Stimulated activated CD8-positive, alpha-beta memory T cell treated with anti-CD3 and anti-CD28 coated beads, Interleukin-12 subunit alpha, Interleukin-12 subunit beta, amount 100 ng/mL, for 1 hour (primary cell): ENCODE measurements at regions not wholly inside any gene's neighbourhood (a gene's known extent, or its start where the extent isn't known, plus 50 kb on each side); places are given as distances from the start of the nearest gene placed in this dataset.

ENCODE experiments used
- DNase-seq: peaks from one replicate; pipeline ENCODE4 v3.0.0-alpha.2; 2020; ENCODE audit warnings: low read depth

GRCh38 chr6:138607478-138608433 is 108.5 kb upstream of the NHSL1 start:
- DNase-seq = no peak

- DNase-seq = no peak
Measured at GRCh38 chr6:138608896-138609295, 109.6 kb upstream of the NHSL1 start.

- DNase-seq = no peak
Measured at GRCh38 chr6:138609801-138610430, 110.6 kb upstream of the NHSL1 start.

- no peak for DNase-seq
Measured at GRCh38 chr6:138610816-138611215, 111.5 kb upstream of the NHSL1 start.

- DNase-seq = no peak
Measured at GRCh38 chr6:138614151-138614550, 114.9 kb upstream of the NHSL1 start.

GRCh38 chr6:138618168-138618567 is 118.9 kb upstream of the NHSL1 start:
- DNase-seq = no peak

GRCh38 chr6:138620630-138621029 is 121.3 kb upstream of the NHSL1 start:
- no peak for DNase-seq

GRCh38 chr6:138622967-138623366 is 123.7 kb upstream of the NHSL1 start:
- no peak for DNase-seq

- no peak for DNase-seq
Measured at GRCh38 chr6:138631566-138631965, 132.3 kb upstream of the NHSL1 start.

- no peak for DNase-seq
Measured at GRCh38 chr6:138637822-138638221, 135.7 kb upstream of the CCDC28A start.

- no peak for DNase-seq
Measured at GRCh38 chr6:138638604-138639003, 135.0 kb upstream of the CCDC28A start.

GRCh38 chr6:138640028-138640427 is 133.5 kb upstream of the CCDC28A start:
- DNase-seq = no peak

GRCh38 chr6:138643210-138643609 is 130.4 kb upstream of the CCDC28A start:
- DNase-seq = no peak

GRCh38 chr6:138645976-138646640 is 127.5 kb upstream of the CCDC28A start:
- no peak for DNase-seq

- no peak for DNase-seq
Measured at GRCh38 chr6:138647006-138647405, 126.6 kb upstream of the CCDC28A start.

- no peak for DNase-seq
Measured at GRCh38 chr6:138648127-138648526, 125.4 kb upstream of the CCDC28A start.

GRCh38 chr6:138651491-138651890 is 122.1 kb upstream of the CCDC28A start:
- no peak for DNase-seq

- DNase-seq = no peak
Measured at GRCh38 chr6:138652824-138653223, 120.7 kb upstream of the CCDC28A start.

GRCh38 chr6:138653435-138653834 is 120.1 kb upstream of the CCDC28A start:
- no peak for DNase-seq

- DNase-seq = no peak
Measured at GRCh38 chr6:138654715-138655634, 118.6 kb upstream of the CCDC28A start.

GRCh38 chr6:138655828-138656227 is 117.7 kb upstream of the CCDC28A start:
- DNase-seq = no peak
